ENCODE measurements at regions not wholly inside any gene's neighbourhood (a gene's known extent, or its start where the extent isn't known, plus 50 kb on each side); places are given as distances from the start of the nearest gene placed in this dataset.

DNA sequence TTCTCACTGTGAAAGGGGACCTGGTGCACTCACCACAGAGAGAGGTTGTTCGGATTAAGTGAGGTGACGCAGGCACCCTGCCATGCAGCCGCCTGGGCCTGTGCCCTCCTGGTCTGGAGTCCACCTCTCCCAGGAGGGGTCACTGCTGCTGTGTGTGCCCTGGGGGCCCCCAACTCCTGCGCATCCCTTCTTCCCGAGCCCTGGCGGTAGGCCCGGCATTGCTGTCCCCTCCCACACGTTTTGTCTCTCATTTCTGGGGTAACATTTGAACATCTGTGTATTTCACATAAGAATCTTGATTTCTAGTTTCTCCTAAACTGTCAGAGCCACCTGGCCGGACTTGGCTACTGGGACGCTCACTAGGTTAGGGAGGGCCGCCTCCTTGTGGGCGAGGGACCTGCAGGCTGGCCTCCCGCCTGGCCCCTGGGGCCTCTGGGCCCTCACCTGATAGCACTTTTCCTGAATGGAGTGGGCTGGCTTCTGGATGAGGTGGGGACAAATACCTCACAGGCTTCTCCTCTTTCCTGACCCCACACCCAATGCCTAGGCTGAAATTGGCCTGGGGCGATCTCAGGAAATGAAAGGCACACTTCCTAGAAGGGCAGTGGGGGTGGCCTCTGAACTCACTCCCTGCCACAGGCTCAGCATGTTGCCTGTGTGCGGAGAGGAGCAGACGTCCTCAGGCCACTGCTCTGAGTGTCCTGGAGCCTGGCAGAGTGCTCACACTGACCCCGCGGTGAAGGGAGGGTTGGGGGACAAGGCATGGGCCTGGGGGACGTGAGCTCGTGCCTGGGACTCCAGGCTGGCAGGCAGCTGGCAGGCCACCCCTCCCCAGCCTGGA, 104.2 kb upstream of the PRR23E start:
- DNase-seq (ENCODE audit: low read depth): no peak
- TF ChIP-seq, protein P1, sequence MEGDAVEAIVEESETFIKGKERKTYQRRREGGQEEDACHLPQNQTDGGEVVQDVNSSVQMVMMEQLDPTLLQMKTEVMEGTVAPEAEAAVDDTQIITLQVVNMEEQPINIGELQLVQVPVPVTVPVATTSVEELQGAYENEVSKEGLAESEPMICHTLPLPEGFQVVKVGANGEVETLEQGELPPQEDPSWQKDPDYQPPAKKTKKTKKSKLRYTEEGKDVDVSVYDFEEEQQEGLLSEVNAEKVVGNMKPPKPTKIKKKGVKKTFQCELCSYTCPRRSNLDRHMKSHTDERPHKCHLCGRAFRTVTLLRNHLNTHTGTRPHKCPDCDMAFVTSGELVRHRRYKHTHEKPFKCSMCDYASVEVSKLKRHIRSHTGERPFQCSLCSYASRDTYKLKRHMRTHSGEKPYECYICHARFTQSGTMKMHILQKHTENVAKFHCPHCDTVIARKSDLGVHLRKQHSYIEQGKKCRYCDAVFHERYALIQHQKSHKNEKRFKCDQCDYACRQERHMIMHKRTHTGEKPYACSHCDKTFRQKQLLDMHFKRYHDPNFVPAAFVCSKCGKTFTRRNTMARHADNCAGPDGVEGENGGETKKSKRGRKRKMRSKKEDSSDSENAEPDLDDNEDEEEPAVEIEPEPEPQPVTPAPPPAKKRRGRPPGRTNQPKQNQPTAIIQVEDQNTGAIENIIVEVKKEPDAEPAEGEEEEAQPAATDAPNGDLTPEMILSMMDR (IDR thresholded peaks at IDR 0.05; ENCODE audit: insufficient read depth, low read depth, low read length, missing control alignments): no peak
- no peak overlapping the region for H3K4me3 ChIP-seq (ENCODE audit: low read depth, low read length)

- TF ChIP-seq, protein P1 (IDR thresholded peaks at IDR 0.05; ENCODE audit: insufficient read depth, low read depth, low read length, missing control alignments): no peak
- no peak overlapping the region for H3K4me3 ChIP-seq (ENCODE audit: low read depth, low read length)
- no peak for DNase-seq (ENCODE audit: low read depth)
These were observed 103.3 kb upstream of the PRR23E start for GRCh38 chr3:127089486-127090145.

DNA sequence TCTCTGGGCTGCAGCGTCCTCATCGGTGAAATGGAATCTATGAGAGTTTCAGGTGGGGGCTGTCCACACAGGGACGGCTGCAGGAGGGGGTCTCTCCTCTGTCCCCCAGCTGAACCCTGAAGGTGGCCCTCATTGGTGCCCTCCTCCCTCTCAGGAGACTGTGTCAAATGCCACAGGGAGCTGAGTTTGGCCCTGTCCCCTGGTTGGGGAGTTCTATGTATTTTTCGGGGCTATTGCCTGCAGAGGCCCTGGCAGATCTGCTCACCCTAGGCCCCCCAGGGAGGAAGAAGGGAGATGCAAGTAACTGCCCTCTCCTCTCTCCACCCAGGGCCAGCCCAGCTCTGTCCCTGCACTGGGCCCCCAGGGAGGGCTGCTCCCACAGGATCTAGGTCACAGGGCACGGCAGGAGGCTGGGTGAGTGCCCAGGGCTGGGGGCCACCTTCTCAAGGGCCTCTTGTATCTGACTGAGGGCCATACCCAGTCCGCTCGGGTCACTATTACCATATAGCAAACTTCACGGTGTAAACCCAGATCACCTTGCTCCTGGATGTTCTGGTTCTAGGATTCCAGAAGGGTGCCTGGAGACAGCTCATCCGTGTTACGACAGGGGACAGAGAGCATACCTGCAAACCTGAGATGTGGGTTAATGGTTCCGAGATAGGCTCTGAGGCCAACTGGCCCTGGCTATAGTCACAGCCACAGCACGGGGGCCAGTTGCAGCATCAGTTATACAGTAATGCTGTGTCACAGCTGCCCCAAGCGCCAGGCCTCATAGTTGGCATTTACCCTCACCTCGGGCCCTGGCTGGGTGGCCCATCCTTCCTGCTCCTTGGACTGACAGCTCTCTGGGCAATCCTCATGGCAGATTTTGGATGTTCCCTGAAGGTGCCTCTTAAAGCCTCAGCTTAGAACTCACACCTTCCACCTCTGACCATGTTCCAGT, 102.4 kb upstream of the PRR23E start:
- no peak overlapping the region for H3K4me3 ChIP-seq (ENCODE audit: low read depth, low read length)
- DNase-seq (ENCODE audit: low read depth): no peak
- TF ChIP-seq, protein P1 (IDR thresholded peaks at IDR 0.05; ENCODE audit: insufficient read depth, low read depth, low read length, missing control alignments): no peak

DNA sequence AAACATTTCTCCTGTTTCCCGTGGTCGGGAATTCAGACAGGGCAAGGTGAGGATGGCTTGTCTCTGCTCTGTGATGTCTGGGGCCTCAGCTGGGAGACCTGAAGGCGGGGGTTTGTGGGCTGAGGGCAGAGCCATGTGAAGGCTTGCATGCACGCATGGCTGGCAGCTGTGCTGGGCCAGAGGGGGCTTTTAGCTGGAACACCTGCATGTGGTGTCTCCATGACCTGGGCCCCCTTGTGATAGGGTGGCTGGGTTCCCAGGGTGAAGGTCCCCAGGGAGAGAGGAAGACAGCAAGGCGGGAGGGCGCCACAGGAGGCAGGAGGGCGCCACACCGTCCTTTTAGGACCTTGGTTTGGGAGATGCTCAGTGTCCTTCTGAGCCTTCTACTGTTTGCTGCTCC, 101.6 kb upstream of the PRR23E start:
- DNase-seq (ENCODE audit: low read depth): no peak
- TF ChIP-seq, protein P1 (IDR thresholded peaks at IDR 0.05; ENCODE audit: insufficient read depth, low read depth, low read length, missing control alignments): no peak
- no peak overlapping the region for H3K4me3 ChIP-seq (ENCODE audit: low read depth, low read length)

DNA sequence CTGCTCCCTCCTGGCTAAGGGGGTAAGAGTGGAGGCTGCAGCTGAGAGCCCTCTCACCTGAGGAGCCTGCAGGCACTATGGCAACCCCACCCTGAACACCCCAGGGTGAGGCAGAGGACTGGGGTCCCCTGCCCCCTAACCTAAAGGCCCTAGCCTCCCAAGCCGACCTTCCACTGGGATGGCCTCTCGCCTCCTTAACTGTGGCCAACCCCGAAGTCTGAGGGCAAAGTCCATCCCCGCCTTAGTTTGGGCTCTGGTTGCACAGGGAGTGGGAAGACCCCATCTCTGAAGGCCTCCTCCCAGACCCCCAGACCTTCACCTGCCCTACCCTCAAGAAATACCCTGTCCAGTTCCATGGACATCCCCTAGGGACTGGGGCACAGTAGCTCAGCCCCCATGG, 100.6 kb upstream of the PRR23E start:
- TF ChIP-seq, protein P1 (IDR thresholded peaks at IDR 0.05; ENCODE audit: insufficient read depth, low read depth, low read length, missing control alignments): no peak
- H3K4me3 ChIP-seq (ENCODE audit: low read depth, low read length): no peak overlapping the region
- no peak for DNase-seq (ENCODE audit: low read depth)

DNA sequence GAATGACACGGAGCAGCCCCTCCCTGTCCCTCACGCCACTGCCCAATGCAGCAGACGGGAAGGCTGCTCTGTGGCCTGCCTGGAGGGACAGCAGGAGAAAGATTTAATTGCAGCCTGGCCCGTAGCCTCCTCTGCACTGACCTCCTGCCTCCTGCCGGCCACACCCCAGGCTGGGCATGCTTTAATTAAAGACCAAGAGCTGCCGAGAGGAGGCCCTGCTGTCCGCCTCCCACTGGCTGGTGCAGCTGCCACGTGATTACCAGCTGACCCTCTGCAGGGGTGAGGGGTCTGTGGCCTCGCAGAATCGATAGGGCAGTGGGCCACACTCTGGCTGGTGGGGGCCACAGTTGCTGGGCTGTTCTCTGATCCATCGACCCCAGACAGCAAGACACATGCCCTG, 100.2 kb upstream of the PRR23E start:
- TF ChIP-seq, protein P1 (IDR thresholded peaks at IDR 0.05; ENCODE audit: insufficient read depth, low read depth, low read length, missing control alignments): no peak
- DNase-seq (ENCODE audit: low read depth): no peak
- no peak overlapping the region for H3K4me3 ChIP-seq (ENCODE audit: low read depth, low read length)

Data from GM12865 (cell line).